Ectodermal cell (in vitro differentiated cells): ENCODE measurements at regions not wholly inside any gene's neighbourhood (a gene's known extent, or its start where the extent isn't known, plus 50 kb on each side); places are given as distances from the start of the nearest gene placed in this dataset.

Source experiments
- H3K27ac ChIP-seq: 2 replicates; pipeline ENCODE4 v1.7.0; 2013; ENCODE audit warnings: mild to moderate bottlenecking, low read depth, low read length; ENCODE audit not compliant: insufficient read depth, poor library complexity, severe bottlenecking
- H3K27me3 ChIP-seq: 2 replicates; pipeline ENCODE4 v1.7.0; 2013; ENCODE audit warnings: mild to moderate bottlenecking, low read length; ENCODE audit not compliant: insufficient read depth, control insufficient read depth, poor library complexity, severe bottlenecking
- H3K36me3 ChIP-seq: one replicate; pipeline ENCODE4 v1.7.0; 2013; ENCODE audit warnings: low read length; ENCODE audit not compliant: control insufficient read depth, insufficient read depth
- H3K4me1 ChIP-seq: one replicate; pipeline ENCODE4 v1.7.0; 2013; ENCODE audit warnings: low read length; ENCODE audit not compliant: control insufficient read depth, insufficient read depth
- H3K4me3 ChIP-seq: 2 replicates; pipeline ENCODE4 v1.7.0; 2013; ENCODE audit warnings: low read depth, low read length, control low read depth; ENCODE audit not compliant: insufficient read depth
- H3K9me3 ChIP-seq: 2 replicates; pipeline ENCODE4 v1.7.0; 2013; ENCODE audit warnings: mild to moderate bottlenecking, low read length, moderate library complexity; ENCODE audit not compliant: control insufficient read depth
- WGBS, 2 experiments: methylation state at CpG; one replicate each; pipeline ENCODE4 v1.1.7; 2013; ENCODE audit warnings: missing lambda C conversion rate in 2 of 2; 5-methylcytosine and 5-hydroxymethylcytosine counted together

DNA sequence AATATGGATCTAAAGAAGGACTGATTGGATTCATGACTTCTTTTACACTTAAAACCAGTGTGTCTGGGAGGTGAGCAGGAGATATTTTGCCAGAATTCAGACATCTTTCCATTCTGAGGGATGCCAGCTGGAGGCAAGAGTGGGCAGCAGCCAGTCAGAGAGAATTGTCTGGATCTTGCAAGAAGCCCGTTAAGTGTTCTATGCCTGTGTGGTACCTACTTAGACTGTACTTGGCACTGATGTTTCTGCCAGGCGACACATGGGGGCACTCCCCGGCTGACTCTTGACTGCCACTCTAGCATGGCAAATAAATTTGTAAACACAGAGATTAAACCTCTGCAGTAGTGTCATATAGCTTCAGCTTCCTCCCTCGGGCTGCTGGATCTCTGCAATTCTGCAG lies 247.7 kb downstream of the UTP18 start:
- Histone ChIP-seq H3K27ac (no peak overlapping the region), H3K4me1 (peaks cover 5% of the 10 kb centered on the region), H3K36me3 (no peaks in the 10 kb centered on the region), H3K9me3 (no peaks in the 10 kb centered on the region), H3K27me3 (no peaks in the 10 kb centered on the region), H3K4me3 (no peak overlapping the region)
- 90 to 94% methylated on average over 4 of the region's 4 CpGs for WGBS, 2 experiments

DNA sequence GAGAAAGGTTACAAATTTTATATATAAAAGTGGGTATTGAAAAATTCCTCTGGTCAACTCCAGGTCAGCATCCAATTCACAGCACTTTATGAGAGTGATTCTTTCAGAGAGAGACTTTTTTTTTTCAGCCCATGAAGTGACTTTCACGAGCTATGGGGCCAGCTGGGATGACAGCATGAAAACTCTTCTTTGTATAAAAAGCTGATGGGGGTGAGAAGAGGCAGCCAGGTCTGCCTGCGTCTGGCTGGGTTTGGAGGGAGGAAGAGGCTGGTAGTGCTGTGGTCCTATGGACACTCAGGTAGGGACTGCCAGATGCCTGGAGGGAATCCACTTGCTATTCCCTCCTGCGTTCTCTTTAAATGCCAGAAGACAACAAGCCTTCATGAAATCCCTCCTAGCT lies 250.6 kb downstream of the UTP18 start:
- H3K4me3 ChIP-seq, result no peak overlapping the region
- 76 to 88% methylated on average over 3 of the region's 3 CpGs for WGBS, 2 experiments
- no peaks in the 10 kb centered on the region for H3K36me3 ChIP-seq
- H3K4me1 ChIP-seq, result peaks cover 5% of the 10 kb centered on the region
- H3K27me3 ChIP-seq, result no peaks in the 10 kb centered on the region
- H3K9me3 ChIP-seq, result no peaks in the 10 kb centered on the region
- H3K27ac ChIP-seq, result no peak overlapping the region

DNA sequence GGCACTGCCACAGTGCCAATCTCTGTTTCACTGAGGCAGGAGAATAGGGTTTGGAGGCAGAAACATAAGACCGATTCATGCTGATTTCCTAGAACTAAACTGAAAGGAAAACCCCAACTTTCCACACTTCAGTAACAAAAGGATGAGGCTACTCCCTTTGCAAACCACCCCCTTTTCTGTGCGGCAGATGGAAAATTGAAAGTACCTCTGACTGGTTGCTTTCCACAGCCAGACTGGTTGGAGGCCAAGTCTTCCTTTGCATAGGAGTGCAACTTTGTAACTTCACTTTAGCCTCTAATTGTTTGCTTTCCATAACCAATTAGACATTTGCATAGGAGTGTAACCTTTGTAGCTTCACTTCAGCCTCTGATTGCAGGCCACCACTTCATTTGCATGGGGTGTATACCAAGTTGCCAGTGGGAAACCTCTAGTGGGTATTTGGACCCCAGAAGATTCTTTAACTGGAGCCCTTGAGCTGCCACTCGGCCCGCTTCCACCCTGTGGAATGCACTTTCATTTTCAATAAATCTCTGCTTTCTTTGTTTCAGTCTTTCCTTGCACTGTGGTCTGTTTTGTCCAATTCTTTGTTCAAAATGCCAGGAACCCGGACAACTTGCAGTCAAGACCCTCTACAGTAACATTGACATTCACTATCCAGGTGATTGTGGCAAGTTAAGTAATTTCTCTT lies 252.0 kb downstream of the UTP18 start:
- no peaks in the 10 kb centered on the region for H3K27me3 ChIP-seq
- H3K9me3 ChIP-seq, result no peaks in the 10 kb centered on the region
- peaks cover 5% of the 10 kb centered on the region for H3K4me1 ChIP-seq
- H3K4me3 ChIP-seq, result no peak overlapping the region
- H3K27ac ChIP-seq, result no peak overlapping the region
- no peaks in the 10 kb centered on the region for H3K36me3 ChIP-seq
- WGBS, 2 experiments, result 92 to 95% methylated on average over 5 of the region's 5 CpGs

DNA sequence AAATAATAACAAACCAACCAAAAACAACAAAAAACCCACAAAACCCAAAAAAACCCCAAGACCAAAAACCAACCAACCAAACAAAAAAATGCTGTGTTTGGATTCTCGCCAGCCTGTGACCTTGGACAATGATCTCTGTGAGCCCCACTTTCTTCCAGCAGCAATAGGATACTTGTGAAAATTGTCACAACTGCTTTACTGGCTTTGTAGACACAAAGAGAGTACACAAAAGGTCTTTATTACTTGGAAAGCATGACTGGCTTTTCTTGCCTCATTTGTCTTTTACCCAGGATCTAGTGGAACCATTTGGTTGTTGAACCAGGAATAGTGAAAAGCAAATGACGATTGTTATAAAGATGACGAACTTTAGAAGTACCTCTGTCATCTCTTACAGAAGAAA lies 256.6 kb downstream of the UTP18 start:
- H3K36me3 ChIP-seq, result no peaks in the 10 kb centered on the region
- H3K4me1 ChIP-seq, result peaks cover 4% of the 10 kb centered on the region
- no peak overlapping the region for H3K27ac ChIP-seq
- H3K9me3 ChIP-seq, result no peaks in the 10 kb centered on the region
- WGBS, 2 experiments, result 94 to 97% methylated on average over 1 to 3 of the region's 3 CpGs
- no peaks in the 10 kb centered on the region for H3K27me3 ChIP-seq
- no peak overlapping the region for H3K4me3 ChIP-seq

DNA sequence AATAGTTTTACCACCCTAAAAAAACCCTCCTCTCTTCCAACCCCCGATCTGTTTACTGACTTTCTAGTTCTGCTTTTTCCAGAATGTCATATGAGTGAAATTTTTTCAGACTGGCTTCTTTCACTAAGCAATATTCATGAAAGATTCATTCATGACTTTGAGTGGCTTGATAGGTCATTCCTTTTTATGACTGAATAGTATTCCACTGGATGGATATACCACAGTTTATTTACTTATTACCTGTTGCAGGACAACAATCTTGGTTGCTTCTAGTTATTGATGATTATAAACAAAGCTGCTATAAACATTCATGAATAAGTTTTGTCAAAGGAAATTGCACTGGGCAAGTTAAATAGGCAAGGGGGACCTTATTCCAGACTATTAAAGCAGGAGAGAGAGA lies 264.2 kb downstream of the UTP18 start:
- WGBS, 2 experiments, result 85 to 100% methylated on average over 1 of the region's 1 CpG
- Histone ChIP-seq H3K4me3 (no peak overlapping the region), H3K27ac (no peak overlapping the region), H3K4me1 (no peaks in the 10 kb centered on the region), H3K27me3 (no peaks in the 10 kb centered on the region), H3K9me3 (no peaks in the 10 kb centered on the region), H3K36me3 (no peaks in the 10 kb centered on the region)

DNA sequence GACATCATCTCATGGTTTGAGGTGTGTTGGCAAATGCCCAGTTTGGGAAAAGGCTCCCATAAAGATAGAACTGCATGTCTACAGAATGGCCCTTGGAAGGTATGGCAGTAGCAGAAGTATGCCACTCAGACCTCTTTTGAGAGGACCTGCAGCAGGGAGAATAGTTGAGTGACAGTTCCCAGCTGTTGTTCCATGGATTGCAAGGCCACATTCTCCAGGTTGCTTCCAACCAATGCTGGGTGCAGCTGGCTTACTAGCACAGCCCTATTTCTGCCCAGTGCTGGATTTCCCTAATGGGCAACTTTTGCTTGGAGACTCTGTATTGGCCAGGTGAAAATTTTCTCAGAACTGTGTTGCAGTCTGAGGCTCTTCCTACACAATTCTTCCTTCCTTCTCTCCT lies 266.2 kb downstream of the UTP18 start:
- no peaks in the 10 kb centered on the region for H3K4me1 ChIP-seq
- no peak overlapping the region for H3K27ac ChIP-seq
- no peaks in the 10 kb centered on the region for H3K9me3 ChIP-seq
- H3K4me3 ChIP-seq, result no peak overlapping the region
- H3K27me3 ChIP-seq, result no peaks in the 10 kb centered on the region
- no peaks in the 10 kb centered on the region for H3K36me3 ChIP-seq

DNA sequence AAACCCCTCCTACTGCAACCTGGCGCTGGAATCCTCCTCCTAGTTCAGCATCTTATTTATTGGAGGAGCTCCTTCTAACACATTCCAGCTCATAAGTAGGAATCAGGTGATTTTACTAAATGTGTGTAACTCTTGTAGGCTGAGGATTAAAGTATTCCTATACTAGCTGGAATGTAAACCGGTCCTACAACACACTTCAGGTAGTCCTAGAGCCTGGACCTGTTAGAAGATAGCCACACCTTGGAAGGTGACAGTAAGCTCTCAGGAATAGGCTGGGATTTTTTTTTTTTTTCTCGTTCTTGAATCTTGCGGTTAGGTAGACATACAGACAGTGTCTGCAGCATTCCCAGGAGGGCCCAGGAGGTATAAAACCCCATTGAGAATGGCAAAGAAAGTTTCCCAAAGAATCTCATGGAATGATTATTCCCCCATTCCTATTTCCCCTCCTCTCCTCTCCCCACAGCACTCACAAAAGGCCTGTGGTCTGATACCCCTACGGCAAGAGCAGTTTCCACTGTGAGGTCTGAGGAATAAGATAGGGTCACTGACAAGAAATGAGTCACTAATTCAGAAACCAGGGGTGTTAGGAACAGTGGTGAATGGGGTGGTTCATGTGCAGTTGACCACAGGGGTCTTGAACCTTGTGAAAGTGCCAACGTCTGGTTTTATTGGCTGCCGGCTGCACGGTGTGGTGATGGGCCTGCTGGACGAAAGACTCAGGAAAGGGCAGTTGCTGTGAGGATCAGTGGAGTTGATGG lies 267.1 kb downstream of the UTP18 start:
- no peaks in the 10 kb centered on the region for H3K36me3 ChIP-seq
- H3K9me3 ChIP-seq, result no peaks in the 10 kb centered on the region
- no peak overlapping the region for H3K4me3 ChIP-seq
- no peaks in the 10 kb centered on the region for H3K27me3 ChIP-seq
- 88 to 92% methylated on average over 9 of the region's 9 CpGs for WGBS, 2 experiments
- H3K27ac ChIP-seq, result no peak overlapping the region
- no peaks in the 10 kb centered on the region for H3K4me1 ChIP-seq

DNA sequence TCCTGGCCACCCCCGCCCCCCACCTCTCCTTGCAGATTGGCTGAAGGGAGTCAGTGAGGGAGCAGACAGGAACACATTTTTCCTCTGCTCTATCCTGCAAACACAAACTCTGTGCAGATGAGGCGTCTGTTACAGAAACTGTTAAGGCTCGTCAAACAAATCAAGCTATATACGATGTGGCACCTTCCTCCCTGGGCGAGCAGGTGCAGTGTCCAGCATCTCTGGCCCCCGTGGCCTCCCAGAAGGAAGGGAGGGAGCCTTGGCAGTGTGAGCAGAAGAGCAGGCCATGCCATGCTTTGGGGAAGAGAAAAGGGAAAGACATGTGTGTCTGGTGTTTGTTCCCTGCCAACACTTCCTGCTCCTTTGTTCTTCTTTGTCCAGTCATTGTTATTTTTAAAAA lies 267.8 kb downstream of the UTP18 start:
- no peak overlapping the region for H3K4me3 ChIP-seq
- no peaks in the 10 kb centered on the region for H3K4me1 ChIP-seq
- H3K27me3 ChIP-seq, result no peaks in the 10 kb centered on the region
- H3K9me3 ChIP-seq, result no peaks in the 10 kb centered on the region
- WGBS, 2 experiments, result 90 to 94% methylated on average over 6 of the region's 6 CpGs
- H3K27ac ChIP-seq, result no peak overlapping the region
- H3K36me3 ChIP-seq, result no peaks in the 10 kb centered on the region

DNA sequence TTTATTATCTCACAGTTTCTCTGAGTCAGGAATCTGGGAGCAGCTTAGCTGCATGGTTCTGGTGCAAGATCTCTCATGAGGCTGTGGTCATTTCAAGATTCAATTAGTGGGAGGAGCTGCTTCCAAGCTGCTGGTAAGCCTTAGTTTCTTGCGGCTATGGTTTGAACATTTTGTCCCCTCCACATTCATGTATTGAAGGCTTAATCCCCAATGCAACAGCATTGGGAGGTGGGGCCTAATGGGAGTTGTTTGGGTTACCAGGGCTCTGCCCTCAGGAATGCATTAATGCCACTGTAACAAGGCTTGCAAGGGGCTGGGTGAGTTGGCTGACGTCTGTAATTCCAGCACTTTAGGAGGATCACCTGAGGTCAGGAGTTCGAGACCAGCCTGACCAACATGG lies 272.9 kb downstream of the UTP18 start:
- no peaks in the 10 kb centered on the region for H3K4me1 ChIP-seq
- no peak overlapping the region for H3K27ac ChIP-seq
- WGBS, 2 experiments, result 65 to 70% methylated on average over 3 of the region's 3 CpGs
- H3K9me3 ChIP-seq, result no peaks in the 10 kb centered on the region
- no peaks in the 10 kb centered on the region for H3K27me3 ChIP-seq
- H3K36me3 ChIP-seq, result no peaks in the 10 kb centered on the region
- no peak overlapping the region for H3K4me3 ChIP-seq

DNA sequence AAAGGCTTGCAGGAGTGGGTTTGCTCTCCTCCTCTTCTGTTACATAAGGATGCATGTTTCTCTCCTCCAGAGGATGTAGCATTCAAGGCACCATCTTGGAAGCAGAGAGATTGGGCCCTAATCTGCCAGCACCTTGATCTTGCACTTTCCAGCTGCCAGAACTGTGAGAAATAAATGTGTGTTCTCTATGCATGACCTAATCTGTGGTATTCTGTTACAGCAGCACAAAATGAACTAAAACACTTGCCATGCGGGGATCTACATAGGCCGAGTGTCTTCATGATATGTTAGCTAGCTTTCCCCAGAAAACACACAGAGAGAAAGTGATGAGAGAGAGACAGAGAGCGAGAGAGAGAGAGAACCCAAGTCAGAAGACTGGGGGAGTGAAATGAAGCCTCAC lies 273.5 kb downstream of the UTP18 start:
- no peak overlapping the region for H3K4me3 ChIP-seq
- no peaks in the 10 kb centered on the region for H3K4me1 ChIP-seq
- 94 to 100% methylated on average over 2 to 3 of the region's 3 CpGs for WGBS, 2 experiments
- H3K27me3 ChIP-seq, result no peaks in the 10 kb centered on the region
- no peaks in the 10 kb centered on the region for H3K36me3 ChIP-seq
- H3K27ac ChIP-seq, result no peak overlapping the region
- no peaks in the 10 kb centered on the region for H3K9me3 ChIP-seq
